GM12892 (cell line): ENCODE measurements at regions not wholly inside any gene's neighbourhood (a gene's known extent, or its start where the extent isn't known, plus 50 kb on each side); places are given as distances from the start of the nearest gene placed in this dataset.

Source experiments
- DNase-seq: peaks from one replicate; pipeline ENCODE4 v3.0.0; 2011; ENCODE audit not compliant: insufficient read length
- FAIRE-seq: peaks from 2 replicates; lab custom pipeline; 2011; peaks lifted over from hg19 to GRCh38; lab: Jason Lieb, UNC
- POLR2A ChIP-seq: IDR thresholded peaks from 2 replicates; pipeline ENCODE4 v1.6.1; 2011; ENCODE audit warnings: low read depth, low read length, control low read depth
- POLR2AphosphoS5 ChIP-seq: IDR thresholded peaks from 2 replicates; pipeline ENCODE4 v1.6.1; 2011; ENCODE audit warnings: low read depth, low read length, control low read depth
- TAF1 ChIP-seq: IDR thresholded peaks from 2 replicates; pipeline ENCODE4 v1.6.1; 2011; ENCODE audit warnings: low read depth, mild to moderate bottlenecking, control low read depth, low read length, borderline replicate concordance

GRCh38 chr19:28508666-28509065 is 704.3 kb downstream of the UQCRFS1 start:
- DNase-seq: no peak
- no peak for TF ChIP-seq TAF1
- no peak for TF ChIP-seq POLR2A
- TF ChIP-seq POLR2AphosphoS5: no peak
- no peak for FAIRE-seq

GRCh38 chr19:28505933-28506332 is 707.0 kb downstream of the UQCRFS1 start:
- DNase-seq (no peak), FAIRE-seq (no peak)
- TF ChIP-seq POLR2A (no peak), POLR2AphosphoS5 (no peak), TAF1 (no peak)

GRCh38 chr19:28505134-28505533 is 707.8 kb downstream of the UQCRFS1 start:
- TF ChIP-seq POLR2AphosphoS5: no peak
- no peak for DNase-seq
- FAIRE-seq: no peak

- FAIRE-seq: no peak
- no peak for DNase-seq
- TF ChIP-seq TAF1 (no peak), POLR2A (no peak), POLR2AphosphoS5 (no peak)
Measured at GRCh38 chr19:28504727-28505126, 708.2 kb downstream of the UQCRFS1 start.

GRCh38 chr19:28504139-28504538 is 708.8 kb downstream of the UQCRFS1 start:
- DNase-seq (no peak), FAIRE-seq (no peak)
- no peak for TF ChIP-seq TAF1
- no peak for TF ChIP-seq POLR2A
- TF ChIP-seq POLR2AphosphoS5: no peak

- TF ChIP-seq POLR2A: no peak
- no peak for DNase-seq
- FAIRE-seq: no peak
Measured at GRCh38 chr19:28502879-28503734, 709.8 kb downstream of the UQCRFS1 start.

GRCh38 chr19:28501976-28502375 is 711.0 kb downstream of the UQCRFS1 start:
- TF ChIP-seq POLR2A: no peak
- no peak for TF ChIP-seq TAF1
- no peak for TF ChIP-seq POLR2AphosphoS5
- FAIRE-seq: no peak
- no peak for DNase-seq

- DNase-seq: no peak
- FAIRE-seq: no peak
- TF ChIP-seq POLR2A: no peak
- no peak for TF ChIP-seq TAF1
- TF ChIP-seq POLR2AphosphoS5: no peak
Measured at GRCh38 chr19:28500982-28501630, 711.8 kb downstream of the UQCRFS1 start.

GRCh38 chr19:28500296-28500695 is 712.7 kb downstream of the UQCRFS1 start:
- TF ChIP-seq TAF1: no peak
- TF ChIP-seq POLR2A: no peak
- FAIRE-seq (no peak), DNase-seq (no peak)

- FAIRE-seq (no peak), DNase-seq (no peak)
- TF ChIP-seq TAF1: no peak
- TF ChIP-seq POLR2AphosphoS5: no peak
- TF ChIP-seq POLR2A: no peak
Measured at GRCh38 chr19:28498404-28498976, 714.5 kb downstream of the UQCRFS1 start.

- no peak for DNase-seq
Measured at GRCh38 chr19:28497887-28498286, 715.1 kb downstream of the UQCRFS1 start.

GRCh38 chr19:28497137-28497536 is 715.8 kb downstream of the UQCRFS1 start:
- no peak for TF ChIP-seq POLR2AphosphoS5
- TF ChIP-seq TAF1: no peak
- TF ChIP-seq POLR2A: no peak
- no peak for DNase-seq
- FAIRE-seq: no peak

More at GRCh38 chr19:28497887-28498286, 715.1 kb downstream of the UQCRFS1 start:
- TF ChIP-seq POLR2A (no peak), POLR2AphosphoS5 (no peak), TAF1 (no peak)
- no peak for FAIRE-seq

- no peak for TF ChIP-seq POLR2AphosphoS5
- TF ChIP-seq TAF1: no peak
- TF ChIP-seq POLR2A: no peak
- FAIRE-seq (no peak), DNase-seq (no peak)
Measured at GRCh38 chr19:28495046-28495445, 717.9 kb downstream of the UQCRFS1 start.
